OCI-LY7 (cell line): ENCODE measurements at regions not wholly inside any gene's neighbourhood (a gene's known extent, or its start where the extent isn't known, plus 50 kb on each side); places are given as distances from the start of the nearest gene placed in this dataset.
"Not testable (repeated sequence)": the region's sequence is repeated elsewhere in the genome, so short reads cannot be mapped to it uniquely, and the experiment has no call there.

Source experiments
- BruUV-seq: library from RNA; stranded (reverse); fragments of 400-500 nt; replicated peaks from 2 replicates; lab custom pipeline; 2021; lab: Mats Ljungman, UMichigan
- CTCF ChIA-PET: fragments of 300-600 bp; sonication (Branson Sonifier 250); formaldehyde crosslinking; loops from one replicate; lab custom pipeline; 2022; ENCODE audit warnings: antibody characterized with exemption; ENCODE audit not compliant: unreplicated experiment; lab: Charles Lee
- POLR2A ChIA-PET: fragments of 300-600 bp; sonication (Branson Sonifier 250); formaldehyde crosslinking; loops from one replicate; lab custom pipeline; 2022; ENCODE audit warnings: antibody characterized with exemption; lab: Charles Lee
- DNase-seq: peaks from one replicate; pipeline ENCODE4 v3.0.0-alpha.2; 2015; ENCODE audit warnings: low spot score
- H2AFZ ChIP-seq: fragments of 200-600 bp; sonication (generic), shearing (Covaris generic); 2 replicates; pipeline ENCODE4 v1.6.1; 2014; ENCODE audit warnings: mild to moderate bottlenecking, antibody characterized with exemption, low read length, moderate library complexity
- H3K27ac ChIP-seq: fragments of 200-600 bp; sonication (generic); 2 replicates; pipeline ENCODE4 v1.5.1; 2014; ENCODE audit warnings: mixed run types, low read depth, mild to moderate bottlenecking, moderate library complexity, low read length, inconsistent platforms; ENCODE audit not compliant: poor library complexity, severe bottlenecking
- H3K36me3 ChIP-seq: fragments of 200-600 bp; sonication (generic); 2 replicates; pipeline ENCODE4 v1.6.1; 2014; ENCODE audit warnings: mild to moderate bottlenecking, antibody characterized with exemption, low read length, moderate library complexity, mixed read lengths; ENCODE audit not compliant: insufficient read depth
- H3K4me1 ChIP-seq: fragments of 200-600 bp; sonication (generic); 2 replicates; pipeline ENCODE4 v1.5.1; 2014; ENCODE audit warnings: mild to moderate bottlenecking, low read length; ENCODE audit not compliant: insufficient read depth, poor library complexity, severe bottlenecking
- H3K4me2 ChIP-seq: fragments of 200-600 bp; sonication (generic); 2 replicates; pipeline ENCODE4 v1.6.1; 2014; ENCODE audit warnings: mild to moderate bottlenecking, low read length
- H3K4me3 ChIP-seq: fragments of 200-600 bp; sonication (generic); 2 replicates; pipeline ENCODE4 v1.5.1; 2014; ENCODE audit warnings: mild to moderate bottlenecking, low read depth, low read length; ENCODE audit not compliant: poor library complexity, severe bottlenecking
- H3K79me2 ChIP-seq: fragments of 200-600 bp; sonication (generic); 2 replicates; pipeline ENCODE4 v1.6.1; 2016; ENCODE audit warnings: low read depth, mild to moderate bottlenecking, low read length, moderate library complexity, mixed read lengths; ENCODE audit not compliant: insufficient read depth
- H3K9me2 ChIP-seq: fragments of 200-600 bp; sonication (generic); 2 replicates; pipeline ENCODE4 v1.6.1; 2016; ENCODE audit warnings: mild to moderate bottlenecking, low read length, mixed read lengths; ENCODE audit not compliant: insufficient read depth
- H3K9me3 ChIP-seq: fragments of 200-600 bp; sonication (generic); 2 replicates; pipeline ENCODE4 v1.6.1; 2014; ENCODE audit warnings: mild to moderate bottlenecking, mixed run types, low read length, mixed read lengths
- H4K20me1 ChIP-seq: fragments of 200-600 bp; sonication (generic); 2 replicates; pipeline ENCODE4 v1.6.1; 2014; ENCODE audit warnings: mild to moderate bottlenecking, antibody characterized with exemption, low read length, moderate library complexity, mixed read lengths; ENCODE audit not compliant: insufficient read depth
- intact Hi-C: fragments of 100-400 bp; cut with micrococcal nuclease; formaldehyde crosslinking; loops from one replicate; pipeline ENCODE4 v1.10.0; 2022; ENCODE audit not compliant: unreplicated experiment

- DNase-seq, H3K9me3 ChIP-seq, H2AFZ ChIP-seq, intact Hi-C loops, H3K79me2 ChIP-seq, H4K20me1 ChIP-seq, CTCF ChIA-PET, BruUV-seq, H3K27ac ChIP-seq, H3K4me1 ChIP-seq, H3K4me3 ChIP-seq, H3K36me3 ChIP-seq, H3K4me2 ChIP-seq, H3K9me2 ChIP-seq, POLR2A ChIA-PET: not testable (repeated sequence)
These were observed 905.9 kb downstream of the SPATA31A6 start for GRCh38 chr9:43089337-43089736.

DNA sequence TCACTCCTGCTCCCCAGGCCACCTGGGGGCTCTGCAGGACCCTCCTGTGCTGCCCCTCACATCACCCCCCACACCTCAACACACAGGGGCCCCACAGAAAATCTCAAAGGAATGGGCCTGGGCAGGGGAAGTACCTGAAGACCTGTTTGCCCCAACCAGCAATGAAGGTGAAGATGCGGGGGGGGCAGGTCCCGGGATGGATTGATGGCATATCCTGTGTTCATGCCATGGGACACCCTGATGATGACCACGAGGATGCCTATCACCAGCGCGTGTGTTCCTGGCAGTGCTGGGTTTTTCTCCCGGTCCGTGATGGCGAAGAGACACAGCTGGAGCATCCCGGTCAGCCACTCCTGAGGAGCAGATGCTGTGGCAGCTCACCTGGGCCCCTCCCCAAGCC, 926.9 kb downstream of the SPATA31A6 start:
- DNase-seq, H2AFZ ChIP-seq, H3K9me3 ChIP-seq, H3K79me2 ChIP-seq, intact Hi-C loops, H3K4me3 ChIP-seq, H3K4me2 ChIP-seq, H3K36me3 ChIP-seq, H3K27ac ChIP-seq, H4K20me1 ChIP-seq, CTCF ChIA-PET, H3K4me1 ChIP-seq, POLR2A ChIA-PET, BruUV-seq, H3K9me2 ChIP-seq: not testable (repeated sequence)

GRCh38 chr9:43112846-43113245, 929.4 kb downstream of the SPATA31A6 start:
- BruUV-seq, intact Hi-C loops, H2AFZ ChIP-seq, H3K4me1 ChIP-seq, H4K20me1 ChIP-seq, POLR2A ChIA-PET, CTCF ChIA-PET, DNase-seq, H3K4me2 ChIP-seq, H3K27ac ChIP-seq, H3K4me3 ChIP-seq, H3K36me3 ChIP-seq, H3K9me2 ChIP-seq, H3K79me2 ChIP-seq, H3K9me3 ChIP-seq: not testable (repeated sequence)

- H3K9me3 ChIP-seq, intact Hi-C loops, H2AFZ ChIP-seq, POLR2A ChIA-PET, DNase-seq, H4K20me1 ChIP-seq, H3K4me1 ChIP-seq, H3K27ac ChIP-seq, H3K36me3 ChIP-seq, H3K79me2 ChIP-seq, CTCF ChIA-PET, BruUV-seq, H3K4me3 ChIP-seq, H3K4me2 ChIP-seq, H3K9me2 ChIP-seq: not testable (repeated sequence)
These were observed 932.4 kb downstream of the SPATA31A6 start for GRCh38 chr9:43115813-43116229.

DNA sequence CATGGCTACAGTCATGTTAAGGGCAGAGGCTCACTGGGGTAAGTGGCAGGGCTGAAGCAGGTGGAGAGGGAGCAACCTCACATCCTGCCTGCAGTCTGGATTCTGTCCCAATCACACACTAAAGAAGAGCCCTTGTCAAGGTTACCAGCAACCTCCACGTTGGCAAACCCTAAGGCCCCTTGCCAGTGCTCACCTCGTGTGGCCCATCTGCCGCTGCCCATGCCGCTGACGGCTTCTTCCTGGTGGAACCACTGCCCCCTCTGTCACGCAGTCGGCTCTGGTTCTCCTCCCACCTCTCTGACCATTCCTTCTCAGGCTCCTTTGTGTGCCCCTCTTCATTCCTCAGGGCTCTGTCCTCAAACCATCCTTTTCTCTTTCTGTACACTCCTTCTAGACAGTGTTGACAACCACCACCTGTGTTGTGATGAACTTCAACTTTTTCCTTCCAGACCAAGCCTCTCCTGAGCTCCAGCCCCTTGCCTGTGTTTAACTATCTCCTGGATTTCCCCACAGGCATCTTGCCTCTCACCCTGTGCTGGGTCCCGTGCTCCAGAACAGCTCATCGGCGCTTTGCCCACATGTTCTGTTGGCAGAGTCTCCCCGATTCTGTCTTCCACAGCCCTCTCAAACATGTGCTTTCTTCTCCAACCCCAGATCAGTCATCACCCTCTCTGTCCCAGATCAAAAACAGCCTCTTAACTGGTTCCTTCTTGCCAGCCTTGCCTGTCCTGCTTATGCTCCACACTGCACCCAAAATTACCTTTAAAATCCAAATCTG, 934.8 kb downstream of the SPATA31A6 start:
- POLR2A ChIA-PET, BruUV-seq: not testable (repeated sequence)

GRCh38 chr9:43119565-43119964, 936.1 kb downstream of the SPATA31A6 start:
- H3K4me2 ChIP-seq, H3K79me2 ChIP-seq, H4K20me1 ChIP-seq, H3K27ac ChIP-seq, H3K4me1 ChIP-seq, intact Hi-C loops, H3K9me2 ChIP-seq, H2AFZ ChIP-seq, BruUV-seq, POLR2A ChIA-PET, H3K4me3 ChIP-seq, H3K9me3 ChIP-seq, H3K36me3 ChIP-seq, CTCF ChIA-PET, DNase-seq: not testable (repeated sequence)

More for the DNA sequence above, 934.8 kb downstream of the SPATA31A6 start:
- H3K4me2 ChIP-seq, H3K9me2 ChIP-seq, H4K20me1 ChIP-seq, H3K27ac ChIP-seq, H2AFZ ChIP-seq, CTCF ChIA-PET, DNase-seq, H3K4me3 ChIP-seq, H3K36me3 ChIP-seq, H3K79me2 ChIP-seq, H3K4me1 ChIP-seq, H3K9me3 ChIP-seq, intact Hi-C loops: not testable (repeated sequence)
